Lung (tissue), 11 donors: ENCODE measurements at regions not wholly inside any gene's neighbourhood (a gene's known extent, or its start where the extent isn't known, plus 50 kb on each side); places are given as distances from the start of the nearest gene placed in this dataset.

Experiments
- ATAC-seq: fragments of 200-7000 bp; cut with Tn5 transposase; one replicate; pipeline ENCODE4 v1.9.1; 2020; ENCODE audit warnings: moderate number of reproducible peaks; ENCODE audit not compliant: insufficient read depth, low FRiP score
- DNase-seq, 3 donors: peaks; one replicate each; pipeline ENCODE4 v3.0.0-alpha.2; 2013 to 2017
- H3K27ac ChIP-seq, 2 donors: one replicate each; pipeline ENCODE4 v1.5.1; 2013; ENCODE audit warnings: mild to moderate bottlenecking in 2 of 2, moderate library complexity in 2 of 2, control low read depth in 1 of 2, inconsistent platforms in 1 of 2, low read depth in 1 of 2, low read length in 1 of 2
- H3K27me3 ChIP-seq, 3 donors: one replicate each; pipeline ENCODE4 v1.5.1; 2013; ENCODE audit warnings: low read length in 2 of 3; ENCODE audit not compliant: control insufficient read depth in 3 of 3, insufficient read depth in 3 of 3
- H3K36me3 ChIP-seq, 4 donors: one replicate each; pipeline ENCODE4 v1.5.1; 2013; ENCODE audit warnings: low read length in 4 of 4, mild to moderate bottlenecking in 1 of 4, moderate library complexity in 1 of 4; ENCODE audit not compliant: control insufficient read depth in 4 of 4, insufficient read depth in 4 of 4
- H3K4me1 ChIP-seq, 5 donors: one replicate each; pipeline ENCODE4 v1.5.1; 2013; ENCODE audit warnings: low read length in 5 of 5, mild to moderate bottlenecking in 2 of 5, moderate library complexity in 1 of 5; ENCODE audit not compliant: control insufficient read depth in 5 of 5, insufficient read depth in 5 of 5
- H3K4me3 ChIP-seq: one replicate; pipeline ENCODE4 v1.5.1; 2013; ENCODE audit warnings: mild to moderate bottlenecking, control low read depth, moderate library complexity
- H3K9ac ChIP-seq, 2 donors: one replicate each; pipeline ENCODE4 v1.5.1; 2013; ENCODE audit warnings: low read length in 2 of 2, control low read depth in 1 of 2; ENCODE audit not compliant: insufficient read depth in 1 of 2
- H3K9me3 ChIP-seq, 4 donors: one replicate each; pipeline ENCODE4 v1.5.1; 2013; ENCODE audit warnings: low read length in 3 of 4, mild to moderate bottlenecking in 1 of 4, moderate library complexity in 1 of 4; ENCODE audit not compliant: control insufficient read depth in 4 of 4, insufficient read depth in 3 of 4
- CTCF ChIP-seq: IDR thresholded peaks from 2 replicates; pipeline ENCODE4 v1.5.1; 2012; ENCODE audit warnings: mild to moderate bottlenecking; ENCODE audit errors: control extremely low read depth, extremely low read depth
- WGBS, 2 donors: extraction: QIAGEN DNeasy Blood & Tissue Kit; methylation state at CpG; one replicate each; pipeline ENCODE4 v1.1.7; 2013; 5-methylcytosine and 5-hydroxymethylcytosine counted together
- donor health status: control.
- donor health status: control.
- donor health status: Bipolar disorder and iron deficiency.
- donor health status: healthy.
- donor health status: DM: yes; HTN: yes; CAD: no.

DNA sequence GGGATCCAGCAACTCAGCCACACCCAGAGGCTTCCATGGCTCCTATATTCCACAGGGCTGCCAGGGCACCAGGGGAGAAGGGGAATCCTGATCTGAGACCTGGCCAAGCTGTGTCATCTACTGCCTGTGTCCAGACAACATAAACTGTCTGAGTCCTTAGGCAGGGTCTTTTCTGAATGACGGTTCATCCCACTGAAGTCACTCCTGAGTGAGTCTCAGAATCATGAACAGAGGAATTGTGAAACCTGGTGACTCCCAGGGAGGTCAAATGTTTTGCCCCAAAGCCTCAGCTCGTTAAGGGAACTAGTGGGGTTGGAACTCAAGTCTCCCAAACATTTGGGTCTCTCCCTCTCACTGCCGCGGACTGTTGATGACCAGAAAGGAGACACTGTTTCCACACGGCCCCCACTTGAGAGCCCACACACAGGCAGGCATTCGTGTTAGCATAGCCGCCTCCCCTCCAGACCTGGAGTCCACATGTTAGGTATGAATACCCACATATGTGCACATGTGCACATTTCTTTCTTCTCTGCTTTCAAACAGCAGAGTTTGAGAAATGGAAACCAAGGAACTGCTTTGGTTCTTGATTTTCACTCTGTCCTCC, 87.2 kb upstream of the KCNK12 start:
- no peak overlapping the region for H3K4me3 ChIP-seq
- H3K27me3 ChIP-seq: no peaks in the 10 kb centered on the region
- H3K4me1 ChIP-seq: peaks cover 0 to 10% (median 0%) of the 10 kb centered on the region in 5 donors
- no peaks in the 10 kb centered on the region for H3K36me3 ChIP-seq
- H3K9ac ChIP-seq: no peak overlapping the region
- ATAC-seq: no peak
- no peak overlapping the region for H3K27ac ChIP-seq
- no peak for DNase-seq
- TF ChIP-seq CTCF: no peak
- no peaks in the 10 kb centered on the region for H3K9me3 ChIP-seq
- WGBS, 2 donors: 87 to 90% methylated on average over 7 of the region's 7 CpGs

DNA sequence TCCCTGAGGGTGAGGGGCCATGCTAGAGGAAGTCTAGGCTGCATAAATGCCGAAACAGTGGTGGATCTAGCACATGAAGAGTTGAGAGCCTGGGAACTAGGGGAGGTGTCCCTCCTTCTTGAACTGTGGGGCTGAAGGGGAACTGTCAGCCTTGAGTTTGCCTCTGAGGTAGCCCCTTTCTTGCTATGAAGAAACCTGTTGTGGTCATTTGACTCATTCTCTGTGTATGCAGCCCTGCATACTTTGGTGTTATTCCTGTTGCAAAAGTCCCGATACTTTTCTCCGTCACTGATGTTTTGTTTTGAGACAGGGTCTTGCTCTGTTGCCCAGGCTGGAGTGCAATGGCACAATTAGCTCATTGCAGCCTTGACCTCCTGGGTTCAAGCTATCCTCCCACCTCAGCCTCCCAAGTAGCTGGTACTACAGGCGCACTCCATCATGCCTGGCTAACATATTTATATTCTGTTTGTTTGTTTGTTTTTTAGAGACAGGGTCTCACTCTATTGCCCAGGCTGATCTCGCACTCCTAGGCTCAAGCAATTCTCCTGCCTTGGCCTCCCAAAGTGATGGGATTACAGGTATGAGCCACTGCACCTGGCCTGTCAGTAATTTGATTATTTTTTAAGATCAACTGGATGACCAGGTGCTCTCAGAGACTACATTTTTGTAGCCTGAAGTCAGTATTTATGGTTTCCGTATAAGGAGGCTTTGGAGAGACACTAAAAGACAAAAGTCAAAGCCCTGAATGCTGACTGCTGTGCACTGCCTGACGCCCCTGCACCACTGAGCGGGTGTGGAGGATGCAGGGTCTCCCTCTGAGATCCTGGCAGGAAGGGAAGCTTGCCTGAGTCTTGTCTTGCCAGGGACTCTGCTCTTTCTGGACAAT, 86.2 kb upstream of the KCNK12 start:
- ATAC-seq: no peak
- Histone ChIP-seq H3K9ac (no peak overlapping the region), H3K4me1 (peaks cover 0 to 10% (median 0%) of the 10 kb centered on the region in 5 donors), H3K36me3 (no peaks in the 10 kb centered on the region), H3K4me3 (no peak overlapping the region), H3K27me3 (no peaks in the 10 kb centered on the region), H3K27ac (no peak overlapping the region), H3K9me3 (no peaks in the 10 kb centered on the region)
- DNase-seq: no peak
- 93 to 94% methylated on average over 8 of the region's 8 CpGs for WGBS, 2 donors
- no peak for TF ChIP-seq CTCF

DNA sequence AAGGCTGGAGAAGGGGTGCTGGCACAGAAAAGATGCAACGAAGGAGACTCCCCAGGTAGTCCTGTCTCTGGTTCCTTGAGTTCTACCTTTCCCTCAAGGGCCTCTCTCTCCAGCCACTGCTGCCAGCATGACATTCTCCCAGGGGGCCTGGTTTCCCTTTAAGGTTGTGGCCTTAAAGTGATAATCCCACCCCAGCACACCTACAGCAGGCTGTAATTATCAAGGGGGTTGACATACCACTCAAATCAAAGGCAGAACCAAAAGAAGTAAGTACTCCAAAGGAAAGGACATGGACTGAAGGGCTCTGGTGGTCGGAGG, 84.7 kb upstream of the KCNK12 start:
- H3K9me3 ChIP-seq: no peaks in the 10 kb centered on the region
- DNase-seq (no peak), ATAC-seq (no peak)
- H3K4me3 ChIP-seq: no peak overlapping the region
- H3K36me3 ChIP-seq: no peaks in the 10 kb centered on the region
- no peak overlapping the region for H3K27ac ChIP-seq
- peaks cover 0 to 10% (median 0%) of the 10 kb centered on the region in 5 donors for H3K4me1 ChIP-seq
- WGBS, 2 donors: 62 to 97% methylated on average over 2 of the region's 2 CpGs
- H3K27me3 ChIP-seq: no peaks in the 10 kb centered on the region
- TF ChIP-seq CTCF: no peak
- H3K9ac ChIP-seq: no peak overlapping the region
